ENCODE measurements at regions not wholly inside any gene's neighbourhood (a gene's known extent, or its start where the extent isn't known, plus 50 kb on each side); places are given as distances from the start of the nearest gene placed in this dataset.

DNA sequence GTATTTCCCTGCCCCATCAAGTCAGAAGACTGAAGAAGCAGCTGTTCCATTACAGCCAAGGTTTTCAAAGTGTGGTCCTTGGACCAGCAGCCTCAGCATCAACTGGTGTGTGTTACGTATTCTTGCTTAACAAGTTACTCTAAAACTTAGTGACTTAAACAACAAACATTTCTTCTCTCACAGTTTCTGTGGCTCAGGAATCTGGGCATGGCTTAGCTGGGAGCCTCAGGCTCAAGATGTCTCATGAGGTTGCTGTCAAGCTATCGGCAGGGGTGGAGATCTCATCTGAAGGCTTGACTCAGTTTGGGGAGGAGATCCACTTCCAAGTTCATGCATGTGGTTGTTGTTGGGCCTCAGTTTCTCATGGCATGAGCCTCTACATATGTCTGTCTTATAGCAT is 174.5 kb downstream of the KTN1 start:
- no peak for ATAC-seq
- no peaks in the 10 kb centered on the region for H3K36me3 ChIP-seq
- no peaks in the 10 kb centered on the region for H3K4me1 ChIP-seq
- H3K4me3 ChIP-seq, result no peak overlapping the region
- intact Hi-C loops (cut with DNase I), result no loop called here
- 96 to 100% (median 99%) methylated on average over 2 of the region's 2 CpGs for WGBS, 4 donors
- no peaks in the 10 kb centered on the region for H3K27me3 ChIP-seq
- H3K27ac ChIP-seq, result no peak overlapping the region
- no peaks in the 10 kb centered on the region for H3K9me3 ChIP-seq
- DNase-seq, result no peak
- TF ChIP-seq, protein P1, sequence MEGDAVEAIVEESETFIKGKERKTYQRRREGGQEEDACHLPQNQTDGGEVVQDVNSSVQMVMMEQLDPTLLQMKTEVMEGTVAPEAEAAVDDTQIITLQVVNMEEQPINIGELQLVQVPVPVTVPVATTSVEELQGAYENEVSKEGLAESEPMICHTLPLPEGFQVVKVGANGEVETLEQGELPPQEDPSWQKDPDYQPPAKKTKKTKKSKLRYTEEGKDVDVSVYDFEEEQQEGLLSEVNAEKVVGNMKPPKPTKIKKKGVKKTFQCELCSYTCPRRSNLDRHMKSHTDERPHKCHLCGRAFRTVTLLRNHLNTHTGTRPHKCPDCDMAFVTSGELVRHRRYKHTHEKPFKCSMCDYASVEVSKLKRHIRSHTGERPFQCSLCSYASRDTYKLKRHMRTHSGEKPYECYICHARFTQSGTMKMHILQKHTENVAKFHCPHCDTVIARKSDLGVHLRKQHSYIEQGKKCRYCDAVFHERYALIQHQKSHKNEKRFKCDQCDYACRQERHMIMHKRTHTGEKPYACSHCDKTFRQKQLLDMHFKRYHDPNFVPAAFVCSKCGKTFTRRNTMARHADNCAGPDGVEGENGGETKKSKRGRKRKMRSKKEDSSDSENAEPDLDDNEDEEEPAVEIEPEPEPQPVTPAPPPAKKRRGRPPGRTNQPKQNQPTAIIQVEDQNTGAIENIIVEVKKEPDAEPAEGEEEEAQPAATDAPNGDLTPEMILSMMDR (IDR thresholded peaks at IDR 0.05), result no peak
- TF ChIP-seq POLR2A (IDR thresholded peaks at IDR 0.05), result no peak

DNA sequence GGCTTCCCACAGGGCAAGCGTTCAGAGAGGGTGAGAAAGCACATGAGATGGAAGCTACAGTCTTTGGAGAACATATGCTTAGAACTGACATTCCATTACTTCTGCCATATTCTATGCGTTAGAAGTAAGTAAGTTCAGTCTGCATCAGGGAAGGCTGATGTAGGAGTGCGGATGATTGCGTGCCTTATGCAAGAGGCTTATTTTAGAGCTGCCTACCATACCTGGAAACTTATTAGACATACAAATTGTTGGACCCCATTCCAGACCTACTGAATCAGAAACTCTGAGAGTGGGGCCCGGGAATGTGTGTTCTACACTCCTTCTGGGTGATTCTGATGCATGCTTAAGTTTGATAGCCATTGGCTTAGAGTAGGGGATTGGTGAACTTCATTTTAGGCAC is 174.9 kb downstream of the KTN1 start:
- WGBS, 4 donors, result 95 to 99% (median 97%) methylated on average over 5 of the region's 5 CpGs
- H3K4me3 ChIP-seq, result no peak overlapping the region
- intact Hi-C loops (cut with DNase I), result no loop called here
- no peak for TF ChIP-seq POLR2A (IDR thresholded peaks at IDR 0.05)
- TF ChIP-seq, protein P1 (IDR thresholded peaks at IDR 0.05), result no peak
- no peak for ATAC-seq
- H3K27ac ChIP-seq, result no peak overlapping the region
- no peaks in the 10 kb centered on the region for H3K9me3 ChIP-seq
- H3K27me3 ChIP-seq, result no peaks in the 10 kb centered on the region
- H3K36me3 ChIP-seq, result no peaks in the 10 kb centered on the region
- no peaks in the 10 kb centered on the region for H3K4me1 ChIP-seq
- DNase-seq, result no peak

DNA sequence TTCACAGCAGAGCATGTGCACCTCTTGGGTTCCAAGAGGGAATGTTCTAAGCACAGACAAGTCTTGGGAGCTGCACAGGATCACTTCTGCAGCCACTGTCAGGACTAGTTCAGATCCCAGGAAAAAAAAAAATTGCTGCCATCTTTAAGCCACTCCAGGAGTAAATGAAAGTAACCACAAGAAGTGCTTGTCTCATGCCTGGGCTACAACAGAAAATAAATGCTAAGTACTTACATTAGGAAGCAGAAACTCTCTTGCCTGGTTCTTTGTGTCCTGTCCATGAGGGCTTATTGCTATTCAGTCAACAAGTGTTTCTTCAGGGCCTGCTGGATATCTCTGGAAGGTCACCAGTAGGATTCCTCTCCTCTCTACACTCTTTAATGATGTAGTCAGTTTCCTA is 176.1 kb downstream of the KTN1 start:
- no peaks in the 10 kb centered on the region for H3K9me3 ChIP-seq
- ATAC-seq (no peak), DNase-seq (no peak)
- no peaks in the 10 kb centered on the region for H3K27me3 ChIP-seq
- H3K4me3 ChIP-seq, result no peak overlapping the region
- H3K4me1 ChIP-seq, result no peaks in the 10 kb centered on the region
- intact Hi-C loops (cut with DNase I), result no loop called here
- TF ChIP-seq POLR2A (IDR thresholded peaks at IDR 0.05), result no peak
- TF ChIP-seq, protein P1 (IDR thresholded peaks at IDR 0.05), result no peak
- no peaks in the 10 kb centered on the region for H3K36me3 ChIP-seq
- no peak overlapping the region for H3K27ac ChIP-seq

DNA sequence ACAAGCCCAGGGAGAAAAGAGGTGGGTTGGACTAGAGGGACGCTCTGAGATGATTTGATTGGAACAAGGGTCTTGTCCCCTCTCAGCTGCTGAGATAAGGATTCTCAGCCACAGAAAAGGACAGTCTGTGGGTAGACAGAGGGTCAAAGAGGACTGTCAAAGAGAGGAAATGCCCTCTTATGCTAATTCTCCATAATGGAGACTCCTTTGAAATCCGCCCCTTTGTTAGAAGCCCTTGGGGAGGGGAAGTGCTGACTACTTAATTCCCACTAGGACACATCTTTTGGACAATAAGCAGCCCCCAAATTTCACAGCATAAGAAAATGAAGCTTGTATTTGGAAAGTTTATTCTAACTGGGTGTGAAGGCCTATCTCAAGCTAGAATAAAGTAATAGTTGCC is 176.6 kb downstream of the KTN1 start:
- DNase-seq, result no peak
- H3K4me3 ChIP-seq, result no peak overlapping the region
- H3K4me1 ChIP-seq, result no peaks in the 10 kb centered on the region
- TF ChIP-seq POLR2A (IDR thresholded peaks at IDR 0.05), result no peak
- TF ChIP-seq, protein P1 (IDR thresholded peaks at IDR 0.05), result no peak
- 90 to 98% (median 97%) methylated on average over 2 of the region's 2 CpGs for WGBS, 4 donors
- no peaks in the 10 kb centered on the region for H3K9me3 ChIP-seq
- no peak for ATAC-seq
- H3K36me3 ChIP-seq, result no peaks in the 10 kb centered on the region
- intact Hi-C loops (cut with DNase I), result no loop called here
- H3K27ac ChIP-seq, result no peak overlapping the region
- H3K27me3 ChIP-seq, result no peaks in the 10 kb centered on the region
